Suprapubic skin (tissue), 4 donors: ENCODE measurements at regions not wholly inside any gene's neighbourhood (a gene's known extent, or its start where the extent isn't known, plus 50 kb on each side); places are given as distances from the start of the nearest gene placed in this dataset.

ENCODE experiments used
- DNase-seq, 2 donors: peaks; one replicate each; pipeline ENCODE4 v3.0.0-alpha.2; 2019; ENCODE audit warnings: low spot score in 2 of 2
- H3K27ac ChIP-seq: fragments of 200-600 bp; sonication (generic); one replicate; pipeline ENCODE4 v1.5.1; 2019
- H3K27me3 ChIP-seq: fragments of 200-600 bp; sonication (generic); one replicate; pipeline ENCODE4 v1.5.1; 2019
- H3K36me3 ChIP-seq: fragments of 200-600 bp; sonication (generic); one replicate; pipeline ENCODE4 v1.5.1; 2019
- H3K4me1 ChIP-seq: fragments of 200-600 bp; sonication (generic); one replicate; pipeline ENCODE4 v1.5.1; 2019
- H3K4me3 ChIP-seq: fragments of 200-600 bp; sonication (generic); one replicate; pipeline ENCODE4 v1.5.1; 2019; ENCODE audit warnings: mild to moderate bottlenecking
- H3K9me3 ChIP-seq: fragments of 200-600 bp; sonication (generic); one replicate; pipeline ENCODE4 v1.5.1; 2019
- EP300 ChIP-seq: sonication (generic); formaldehyde crosslinking; IDR thresholded peaks from one replicate; pipeline ENCODE4 v1.6.1; 2017; ENCODE audit warnings: antibody characterized with exemption
- POLR2A ChIP-seq, 2 donors: fragments of 450-650 bp; IDR thresholded peaks; one replicate each; pipeline ENCODE4 v1.6.1; 2017; ENCODE audit warnings: antibody characterized with exemption in 2 of 2, mild to moderate bottlenecking in 2 of 2, moderate library complexity in 2 of 2
- POLR2AphosphoS5 ChIP-seq, 3 donors: sonication (generic); formaldehyde crosslinking; IDR thresholded peaks; one replicate each; pipeline ENCODE4 v1.6.1; 2017; ENCODE audit warnings: antibody characterized with exemption in 3 of 3
- WGBS: methylation state at CpG from one replicate; pipeline ENCODE4 v1.1.5; 2018; 5-methylcytosine and 5-hydroxymethylcytosine counted together
- TF ChIP-seq, protein P1 (sequence below), 2 donors: fragments of 200-600 bp in 1 of 2; fragments of 450-650 bp in 1 of 2; sonication (generic) in 1 of 2; IDR thresholded peaks; one replicate each; pipeline ENCODE4 v1.5.1; 2016 to 2019; ENCODE audit warnings: antibody characterized with exemption in 2 of 2, mild to moderate bottlenecking in 1 of 2, moderate library complexity in 1 of 2

DNA sequence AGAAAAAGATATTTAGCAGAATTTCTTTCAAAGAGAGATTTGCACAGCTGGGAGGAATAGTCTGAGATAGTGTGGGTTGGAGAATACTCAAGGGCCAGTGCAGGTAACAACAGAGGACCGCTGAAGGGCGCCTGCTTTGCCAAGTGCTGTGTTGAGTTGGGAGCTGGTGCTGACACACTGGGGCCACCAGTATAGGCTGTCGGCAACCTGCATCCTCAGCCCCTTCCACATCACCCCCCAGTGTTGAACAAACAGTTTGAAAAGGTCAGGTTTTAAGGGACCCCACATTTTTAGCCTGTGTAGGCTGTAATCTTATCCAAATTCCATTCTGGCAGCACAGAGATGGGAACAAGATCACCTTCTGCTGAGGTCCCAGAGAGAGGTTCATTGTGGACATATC, 96.6 kb downstream of the ABHD5 start:
- DNase-seq = no peak
- 88% methylated on average over 3 of the region's 3 CpGs for WGBS

DNA sequence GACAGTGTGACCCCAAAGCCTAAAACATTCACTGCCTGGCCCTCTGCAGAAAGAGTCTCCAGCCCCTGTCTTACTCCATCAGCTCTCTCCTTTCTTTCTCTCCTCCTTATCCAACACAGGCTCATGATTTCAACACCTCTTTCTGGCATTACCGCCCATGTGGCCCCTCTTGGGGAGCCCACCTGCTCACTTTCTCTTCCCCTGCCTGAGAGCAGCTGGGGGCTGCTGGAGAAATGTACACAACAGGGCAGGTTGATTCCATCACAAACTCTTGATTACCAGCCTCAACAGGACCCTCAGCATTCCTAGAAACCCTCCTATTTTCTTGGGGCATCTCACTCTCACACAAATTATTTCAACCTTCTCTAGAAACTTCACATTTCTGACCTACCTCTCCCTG, 98.3 kb downstream of the ABHD5 start:
- Histone ChIP-seq H3K36me3 (no peaks in the 10 kb centered on the region), H3K4me1 (no peaks in the 10 kb centered on the region), H3K9me3 (no peaks in the 10 kb centered on the region), H3K27ac (no peak overlapping the region), H3K27me3 (no peaks in the 10 kb centered on the region), H3K4me3 (no peak overlapping the region)
- no peak for DNase-seq
- WGBS = 100% methylated on average over 1 of the region's 1 CpG
- TF ChIP-seq EP300 = no peak
- TF ChIP-seq POLR2A (IDR thresholded peaks at IDR 0.05) = no peak
- TF ChIP-seq POLR2AphosphoS5 (IDR thresholded peaks at IDR 0.05) = no peak
- TF ChIP-seq, protein P1, sequence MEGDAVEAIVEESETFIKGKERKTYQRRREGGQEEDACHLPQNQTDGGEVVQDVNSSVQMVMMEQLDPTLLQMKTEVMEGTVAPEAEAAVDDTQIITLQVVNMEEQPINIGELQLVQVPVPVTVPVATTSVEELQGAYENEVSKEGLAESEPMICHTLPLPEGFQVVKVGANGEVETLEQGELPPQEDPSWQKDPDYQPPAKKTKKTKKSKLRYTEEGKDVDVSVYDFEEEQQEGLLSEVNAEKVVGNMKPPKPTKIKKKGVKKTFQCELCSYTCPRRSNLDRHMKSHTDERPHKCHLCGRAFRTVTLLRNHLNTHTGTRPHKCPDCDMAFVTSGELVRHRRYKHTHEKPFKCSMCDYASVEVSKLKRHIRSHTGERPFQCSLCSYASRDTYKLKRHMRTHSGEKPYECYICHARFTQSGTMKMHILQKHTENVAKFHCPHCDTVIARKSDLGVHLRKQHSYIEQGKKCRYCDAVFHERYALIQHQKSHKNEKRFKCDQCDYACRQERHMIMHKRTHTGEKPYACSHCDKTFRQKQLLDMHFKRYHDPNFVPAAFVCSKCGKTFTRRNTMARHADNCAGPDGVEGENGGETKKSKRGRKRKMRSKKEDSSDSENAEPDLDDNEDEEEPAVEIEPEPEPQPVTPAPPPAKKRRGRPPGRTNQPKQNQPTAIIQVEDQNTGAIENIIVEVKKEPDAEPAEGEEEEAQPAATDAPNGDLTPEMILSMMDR (IDR thresholded peaks at IDR 0.05) = no peak

More for the DNA sequence above, 96.6 kb downstream of the ABHD5 start:
- TF ChIP-seq POLR2A (IDR thresholded peaks at IDR 0.05) (no peak), EP300 (no peak), POLR2AphosphoS5 (IDR thresholded peaks at IDR 0.05) (no peak)
- H3K4me3 ChIP-seq = no peak overlapping the region
- no peaks in the 10 kb centered on the region for H3K9me3 ChIP-seq
- no peak overlapping the region for H3K27ac ChIP-seq
- H3K36me3 ChIP-seq = no peaks in the 10 kb centered on the region
- H3K4me1 ChIP-seq = no peaks in the 10 kb centered on the region
- no peaks in the 10 kb centered on the region for H3K27me3 ChIP-seq

DNA sequence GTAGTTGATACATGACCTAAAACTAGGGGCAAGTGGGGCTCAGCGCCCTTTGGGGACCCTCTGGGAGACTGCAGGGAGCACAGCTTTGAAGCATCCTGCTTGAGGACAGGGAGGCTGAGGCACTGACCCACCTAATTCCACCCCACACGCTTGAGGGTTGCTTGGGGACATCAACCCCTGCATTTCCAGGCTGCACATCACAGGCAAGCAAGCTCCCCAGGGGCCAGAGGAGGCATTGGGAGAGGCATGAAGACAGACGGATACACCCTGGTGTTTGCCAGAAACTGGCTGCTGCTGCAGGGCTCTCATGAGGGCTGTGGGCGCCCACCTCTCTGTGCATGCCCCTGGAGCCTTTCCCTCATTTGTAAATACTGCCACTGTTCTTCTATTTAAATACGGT, 99.3 kb downstream of the ABHD5 start:
- no peaks in the 10 kb centered on the region for H3K36me3 ChIP-seq
- no peak for DNase-seq
- H3K9me3 ChIP-seq = no peaks in the 10 kb centered on the region
- no peaks in the 10 kb centered on the region for H3K4me1 ChIP-seq
- TF ChIP-seq POLR2AphosphoS5 (IDR thresholded peaks at IDR 0.05) (no peak), POLR2A (IDR thresholded peaks at IDR 0.05) (no peak), EP300 (no peak)
- TF ChIP-seq, protein P1 (IDR thresholded peaks at IDR 0.05) = no peak
- no peak overlapping the region for H3K27ac ChIP-seq
- 63% methylated on average over 5 of the region's 5 CpGs for WGBS
- no peaks in the 10 kb centered on the region for H3K27me3 ChIP-seq
- H3K4me3 ChIP-seq = no peak overlapping the region

DNA sequence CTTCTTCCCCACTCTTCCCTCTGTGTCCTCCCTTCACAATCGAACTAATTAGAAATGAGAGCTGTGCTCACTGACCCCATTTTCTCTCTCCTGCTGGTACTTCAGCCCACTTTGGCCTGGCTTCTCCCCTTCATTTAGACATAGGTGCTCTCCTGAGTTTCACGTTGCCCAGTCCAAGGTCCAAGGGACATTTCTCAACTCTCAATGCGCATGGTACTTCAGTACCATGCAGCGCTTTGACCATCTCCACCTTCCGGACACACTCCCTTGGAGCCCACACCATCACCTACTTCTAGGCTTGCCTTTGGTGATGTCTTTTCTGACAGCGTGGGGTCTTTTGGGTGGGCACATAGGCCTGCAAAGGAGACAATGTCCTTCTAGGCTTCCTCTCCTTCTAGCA, 99.7 kb downstream of the ABHD5 start:
- no peak for DNase-seq
- TF ChIP-seq, protein P1 (IDR thresholded peaks at IDR 0.05) = no peak
- TF ChIP-seq EP300 (no peak), POLR2A (IDR thresholded peaks at IDR 0.05) (no peak), POLR2AphosphoS5 (IDR thresholded peaks at IDR 0.05) (no peak)
- WGBS = 85% methylated on average over 6 of the region's 6 CpGs
- Histone ChIP-seq H3K36me3 (no peaks in the 10 kb centered on the region), H3K27me3 (no peaks in the 10 kb centered on the region), H3K9me3 (no peaks in the 10 kb centered on the region), H3K4me1 (no peaks in the 10 kb centered on the region), H3K27ac (no peak overlapping the region), H3K4me3 (no peak overlapping the region)

DNA sequence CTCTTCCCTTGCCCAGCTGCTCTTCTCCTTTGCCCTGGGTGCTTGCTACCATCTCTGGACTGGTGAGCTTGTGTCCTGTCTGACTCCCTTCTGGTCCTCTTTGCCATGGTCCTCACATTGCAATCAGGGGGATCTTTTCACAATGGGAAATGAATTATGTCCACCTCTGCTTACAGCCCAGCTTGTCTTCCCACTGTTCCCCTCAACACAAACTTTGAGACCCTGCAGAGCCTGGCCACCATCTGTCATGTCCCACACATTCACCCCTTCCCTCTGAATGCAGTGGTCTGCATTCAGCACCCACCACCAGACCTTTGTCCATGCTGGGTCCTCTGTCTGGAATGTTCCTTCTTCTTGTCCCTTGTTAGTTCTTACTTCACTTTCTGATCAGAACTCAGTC, 100.5 kb downstream of the ABHD5 start:
- Histone ChIP-seq H3K9me3 (no peaks in the 10 kb centered on the region), H3K4me1 (no peaks in the 10 kb centered on the region), H3K27me3 (no peaks in the 10 kb centered on the region), H3K4me3 (no peak overlapping the region), H3K36me3 (no peaks in the 10 kb centered on the region), H3K27ac (no peak overlapping the region)
- no peak for DNase-seq
- TF ChIP-seq POLR2A (IDR thresholded peaks at IDR 0.05) (no peak), EP300 (no peak), POLR2AphosphoS5 (IDR thresholded peaks at IDR 0.05) (no peak)
- TF ChIP-seq, protein P1 (IDR thresholded peaks at IDR 0.05) = no peak

DNA sequence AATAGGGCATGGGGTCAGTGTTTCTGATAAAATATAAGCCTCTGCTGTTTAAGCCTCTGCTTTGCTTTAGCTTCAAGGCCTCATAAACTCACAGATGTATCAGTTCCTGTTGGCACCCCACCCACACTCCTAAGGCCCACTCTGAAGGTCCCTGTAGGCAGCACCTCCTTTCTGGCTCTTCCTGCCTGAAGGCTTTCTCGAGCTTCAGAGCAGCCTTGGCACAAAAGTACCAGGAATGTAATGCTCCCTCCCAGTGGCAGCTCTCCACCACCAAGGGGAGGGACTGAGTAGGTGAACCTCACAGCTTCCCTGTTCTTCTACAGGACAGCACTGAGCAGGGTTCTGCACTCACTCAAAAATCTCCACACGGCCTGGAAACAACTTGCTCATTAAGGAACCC, 102.2 kb downstream of the ABHD5 start:
- Histone ChIP-seq H3K27ac (no peak overlapping the region), H3K9me3 (no peaks in the 10 kb centered on the region), H3K36me3 (no peaks in the 10 kb centered on the region), H3K4me1 (no peaks in the 10 kb centered on the region), H3K27me3 (no peaks in the 10 kb centered on the region), H3K4me3 (no peak overlapping the region)
- WGBS = 27% methylated on average over 2 of the region's 2 CpGs
- no peak for TF ChIP-seq POLR2A (IDR thresholded peaks at IDR 0.05)
- no peak for TF ChIP-seq POLR2AphosphoS5 (IDR thresholded peaks at IDR 0.05)
- TF ChIP-seq, protein P1 (IDR thresholded peaks at IDR 0.05) = no peak
- no peak for TF ChIP-seq EP300
- DNase-seq = no peak
